NOMO-1 (cell line): ENCODE measurements at regions not wholly inside any gene's neighbourhood (a gene's known extent, or its start where the extent isn't known, plus 50 kb on each side); places are given as distances from the start of the nearest gene placed in this dataset.
"Not testable (repeated sequence)": the region's sequence is repeated elsewhere in the genome, so short reads cannot be mapped to it uniquely, and the experiment has no call there.

Experiments
- DNase-seq, 2 experiments: peaks; one replicate each; lab custom pipeline; 2025; ENCODE audit not compliant: unreplicated experiment in 2 of 2; lab: John Stamatoyannopoulos, UW

DNA sequence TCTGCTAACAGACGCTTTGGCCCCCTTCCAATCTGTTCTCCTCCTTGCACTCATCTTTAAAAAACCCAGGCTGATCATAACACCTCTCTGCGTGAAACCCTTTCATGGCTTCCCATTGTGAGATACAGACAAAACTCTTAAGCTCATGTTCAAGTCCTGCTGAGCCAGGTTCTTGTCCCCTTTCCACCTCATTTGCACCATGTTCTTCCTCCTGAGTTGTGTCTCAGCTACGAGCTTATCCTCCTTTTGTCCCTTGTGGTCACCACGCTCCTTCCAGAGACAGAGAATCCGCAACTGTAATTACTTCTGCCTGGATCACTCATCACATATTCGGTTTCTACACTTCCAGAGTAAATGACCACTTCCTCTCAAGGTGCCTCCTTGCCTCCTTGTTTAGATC, 238.8 kb downstream of the ACTR3 start:
- DNase-seq = no peak

DNA sequence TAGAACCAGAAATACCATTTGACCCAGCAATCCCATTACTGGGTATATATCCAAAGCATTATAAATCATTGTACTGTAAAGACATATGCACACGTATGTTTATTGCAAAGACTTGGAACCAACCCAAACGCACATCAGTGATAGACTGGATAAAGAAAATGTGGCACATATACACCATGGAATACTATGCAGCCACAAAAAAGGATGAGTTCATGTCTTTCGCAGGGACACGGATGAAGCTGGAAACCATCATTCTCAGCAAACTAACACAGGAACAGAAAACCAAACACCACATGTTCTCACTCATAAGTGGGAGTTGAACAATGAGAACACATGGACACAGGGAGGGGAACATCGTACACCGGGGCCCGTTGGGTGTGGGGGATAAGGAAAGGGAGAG, 242.2 kb downstream of the ACTR3 start:
- not testable (repeated sequence) for DNase-seq

DNA sequence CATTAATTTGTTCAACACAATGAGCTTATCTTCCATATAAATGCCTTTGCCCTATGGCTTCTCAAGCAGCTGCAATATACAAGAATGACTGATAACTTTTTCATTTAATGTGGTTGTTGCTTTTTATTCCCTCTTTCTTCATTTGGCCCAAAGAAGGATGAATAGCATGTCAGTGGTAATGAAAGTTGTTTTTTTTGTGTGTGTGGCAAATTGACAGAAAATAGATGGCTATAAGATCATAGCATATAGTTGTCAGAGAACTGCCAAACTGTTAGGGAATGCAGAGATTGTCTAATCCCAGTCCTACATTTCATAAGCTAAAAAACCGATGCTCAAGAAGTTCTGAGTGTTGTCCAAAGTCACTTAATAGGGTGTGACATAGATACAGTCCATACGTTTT, 244.3 kb downstream of the ACTR3 start:
- no peak for DNase-seq

- DNase-seq = no peak
These were observed 249.7 kb downstream of the ACTR3 start for GRCh38 chr2:114139542-114139941.

- DNase-seq = no peak
These were observed 266.6 kb downstream of the ACTR3 start for GRCh38 chr2:114156366-114157056.

DNA sequence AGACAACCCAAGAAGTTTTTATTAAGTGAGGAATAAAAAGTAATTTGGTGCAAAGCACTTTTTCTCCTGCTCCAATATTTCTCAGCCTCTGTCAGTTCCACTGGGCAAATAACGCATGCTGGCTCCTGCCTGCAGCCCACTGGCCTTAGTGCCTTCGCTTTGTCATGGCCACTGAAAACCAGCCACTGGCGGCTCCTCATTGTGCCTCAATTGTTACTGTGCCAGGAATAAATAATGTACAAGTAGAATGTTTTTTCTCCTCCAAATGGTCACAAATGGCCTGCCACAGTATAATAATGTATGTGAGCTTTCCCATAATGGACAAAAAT, 267.1 kb downstream of the ACTR3 start:
- DNase-seq = no peak

DNA sequence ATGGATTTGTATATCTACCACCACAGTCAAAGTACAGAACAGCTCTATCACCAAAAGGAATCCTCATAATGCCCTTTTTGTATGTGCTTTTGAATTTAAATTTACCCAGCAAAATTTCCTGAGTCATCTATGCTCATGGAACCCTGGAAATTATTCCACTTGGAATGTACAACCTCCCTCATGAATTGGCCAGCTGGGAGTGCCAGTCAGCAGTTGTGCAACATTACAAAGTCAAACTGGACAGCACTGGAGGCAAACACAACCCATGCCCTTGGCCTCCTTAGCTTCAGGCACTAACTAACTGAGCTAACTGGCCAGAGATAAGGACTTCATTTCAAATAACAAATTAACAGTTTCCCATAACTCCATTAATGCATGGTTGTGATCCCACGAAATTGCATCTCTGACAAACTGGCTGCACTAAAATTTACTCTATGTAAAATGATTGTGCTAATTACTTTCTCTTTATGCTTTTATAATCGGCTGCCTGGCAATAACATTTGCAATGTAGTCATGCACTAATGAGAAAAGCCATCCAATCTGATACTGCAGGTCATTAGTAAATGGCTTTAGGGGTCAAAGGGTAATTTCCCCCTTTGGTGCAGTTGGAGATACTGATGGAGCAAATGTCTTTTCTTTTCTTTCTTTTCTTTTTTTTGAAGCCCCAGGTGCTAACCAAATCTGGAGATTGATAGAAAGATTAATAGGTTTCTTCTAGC, 270.5 kb downstream of the ACTR3 start:
- DNase-seq = no peak

GRCh38 chr2:114161371-114161770, 271.5 kb downstream of the ACTR3 start:
- DNase-seq = no peak

GRCh38 chr2:114167799-114168198, 274.6 kb upstream of the DPP10 start:
- DNase-seq = no peak

- no peak for DNase-seq
These were observed 272.4 kb upstream of the DPP10 start for GRCh38 chr2:114170070-114170469.

- DNase-seq = no peak
These were observed 266.9 kb upstream of the DPP10 start for GRCh38 chr2:114175507-114175906.

- no peak for DNase-seq
These were observed 256.9 kb upstream of the DPP10 start for GRCh38 chr2:114185501-114185900.

- DNase-seq = no peak
These were observed 250.1 kb upstream of the DPP10 start for GRCh38 chr2:114192362-114192761.

DNA sequence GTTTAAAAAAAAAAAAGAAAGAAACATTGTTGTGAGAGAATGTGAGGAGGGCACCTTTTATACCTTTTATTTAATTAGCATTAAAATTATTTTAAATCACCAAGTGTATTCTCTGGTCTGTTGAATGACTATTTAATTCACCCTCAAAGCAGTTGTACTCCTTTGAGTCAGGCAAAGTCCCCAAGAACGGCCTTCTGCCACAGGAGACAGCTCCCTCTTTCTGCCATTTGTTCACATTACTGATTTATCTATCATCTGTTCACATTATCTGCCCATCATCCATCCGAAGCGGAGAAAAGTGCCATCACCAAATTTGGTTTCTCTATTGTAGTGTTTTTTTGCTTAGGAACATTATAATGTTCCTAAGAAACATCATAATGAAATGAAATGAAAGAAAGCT, 240.7 kb upstream of the DPP10 start:
- DNase-seq = no peak

GRCh38 chr2:114203679-114204078, 238.8 kb upstream of the DPP10 start:
- no peak for DNase-seq

DNA sequence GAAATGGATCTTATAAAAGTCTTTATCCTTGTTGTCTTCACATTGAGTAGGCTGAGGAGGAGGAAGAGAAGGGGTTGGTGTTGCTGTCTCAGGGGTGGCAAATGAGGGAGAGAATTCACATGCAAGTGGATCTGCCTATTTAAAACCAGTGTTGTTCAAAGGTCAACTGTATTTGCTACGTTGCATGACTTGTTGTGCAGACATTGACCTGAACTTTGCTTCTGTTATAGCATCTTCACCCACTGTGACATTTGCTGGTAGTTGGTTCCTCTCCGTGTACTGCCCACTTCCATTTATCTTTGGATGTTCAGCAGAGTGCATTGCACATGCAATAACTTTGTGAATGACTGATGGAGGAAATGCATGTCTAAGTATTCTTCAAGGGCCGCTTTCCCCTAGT, 228.6 kb upstream of the DPP10 start:
- no peak for DNase-seq

DNA sequence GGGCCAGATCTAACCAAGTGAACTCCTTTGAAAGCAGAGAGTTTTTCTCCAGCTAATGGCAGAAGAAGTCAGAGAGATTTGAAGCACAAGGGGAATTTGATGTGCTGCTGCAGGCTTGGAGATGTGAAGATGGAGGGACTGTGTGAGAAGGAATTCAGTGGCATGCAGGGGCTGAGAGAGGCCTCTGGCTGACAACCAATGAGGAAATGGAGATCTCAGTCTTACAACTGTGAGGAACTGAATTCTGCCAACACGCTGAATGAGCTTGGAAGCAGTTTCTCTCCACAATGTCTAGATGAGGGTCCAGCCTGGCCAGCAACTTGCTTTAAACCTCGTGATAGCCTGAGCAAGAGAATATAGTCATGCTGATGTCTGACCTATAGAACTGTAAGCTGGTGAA, 224.1 kb upstream of the DPP10 start:
- DNase-seq = no peak

DNA sequence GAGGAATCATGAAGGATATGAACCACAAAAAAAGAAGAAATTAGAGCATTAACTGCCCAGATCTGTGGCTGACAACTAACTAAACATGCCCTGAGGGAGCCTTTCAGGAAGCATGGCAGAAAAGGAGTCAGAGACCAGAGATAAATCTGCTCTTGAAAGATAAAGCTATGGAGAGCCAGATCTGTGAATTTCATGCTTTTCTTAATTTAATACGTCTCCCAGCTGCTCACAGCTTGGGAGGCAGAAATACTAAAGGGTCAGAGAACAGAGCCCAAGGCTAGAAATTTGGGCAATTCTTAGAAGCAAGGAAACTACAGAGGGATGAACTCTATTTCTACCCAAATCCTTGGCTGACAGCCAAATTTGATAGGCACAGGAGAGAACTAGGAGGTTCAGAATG, 223.0 kb upstream of the DPP10 start:
- DNase-seq = no peak

- DNase-seq = no peak
These were observed 220.1 kb upstream of the DPP10 start for GRCh38 chr2:114222344-114222743.

- DNase-seq = no peak
These were observed 210.5 kb upstream of the DPP10 start for GRCh38 chr2:114231921-114232320.

DNA sequence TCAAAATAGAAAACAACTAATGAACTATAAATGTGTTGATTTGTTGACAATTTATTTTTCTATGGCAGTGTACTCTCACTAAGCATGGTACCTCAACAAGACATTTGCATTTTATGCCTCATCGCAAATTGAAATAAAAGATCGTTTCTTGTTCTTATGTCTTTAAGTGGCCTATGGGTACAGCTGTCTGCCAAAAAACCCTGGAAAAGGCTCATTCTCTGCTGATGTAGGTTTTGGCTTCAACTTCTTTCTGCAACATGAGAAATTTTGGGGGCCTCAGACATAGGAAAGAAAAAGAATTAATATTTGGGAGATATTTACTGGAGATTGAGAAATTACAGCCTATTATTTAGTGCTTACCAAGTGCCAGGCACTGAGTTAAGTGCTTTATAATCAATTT, 205.1 kb upstream of the DPP10 start:
- no peak for DNase-seq

DNA sequence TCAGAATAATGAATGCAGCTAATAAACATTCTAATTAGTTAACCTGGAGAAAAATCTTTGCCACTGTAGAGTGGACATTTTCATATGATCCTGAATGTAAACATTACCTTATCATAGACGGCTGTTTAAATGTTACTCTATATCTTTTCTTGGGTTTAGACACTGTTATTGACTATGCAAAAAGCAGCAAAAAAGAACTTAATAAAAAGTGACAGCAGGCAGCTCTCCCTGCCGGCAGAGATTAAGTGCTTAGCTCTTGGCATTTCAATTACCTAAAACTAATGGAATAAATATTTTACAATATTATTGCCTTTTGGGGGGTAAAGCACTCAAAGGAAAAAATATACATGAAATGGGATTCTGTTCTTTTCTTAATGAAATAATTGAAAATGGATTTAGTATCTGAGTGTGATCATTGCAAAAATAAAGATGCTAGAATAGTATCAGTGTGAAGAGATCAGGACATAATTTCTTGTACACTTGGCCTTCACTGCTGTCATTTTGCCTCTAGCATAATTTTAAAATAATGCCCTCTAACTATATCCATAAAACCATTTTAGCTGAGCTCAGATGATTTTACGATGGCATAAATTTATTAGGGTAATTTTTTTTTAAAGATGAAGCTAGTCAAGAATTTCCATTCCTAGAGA, 203.4 kb upstream of the DPP10 start:
- no peak for DNase-seq
